HG03442 (cell line): ENCODE measurements at regions not wholly inside any gene's neighbourhood (a gene's known extent, or its start where the extent isn't known, plus 50 kb on each side); places are given as distances from the start of the nearest gene placed in this dataset.

Experiments used
- ATAC-seq: cut with Tn5 transposase; IDR thresholded peaks from one replicate; pipeline ENCODE4 v1.9.1; 2021; ENCODE audit warnings: mild to moderate bottlenecking, moderate library complexity; ENCODE audit not compliant: unreplicated experiment

GRCh38 chr7:9796241-9796640, 1177.4 kb upstream of the PHF14 start:
- no peak for ATAC-seq

- ATAC-seq: no peak
Measured at GRCh38 chr7:9822458-9823290, 1151.0 kb upstream of the PHF14 start.

- no peak for ATAC-seq
Measured at GRCh38 chr7:9835199-9835598, 1138.5 kb upstream of the PHF14 start.

GRCh38 chr7:9836671-9837070, 1137.0 kb upstream of the PHF14 start:
- no peak for ATAC-seq

- no peak for ATAC-seq
Measured at GRCh38 chr7:9842301-9842700, 1131.4 kb upstream of the PHF14 start.

- no peak for ATAC-seq
Measured at GRCh38 chr7:9846902-9847301, 1126.8 kb upstream of the PHF14 start.

GRCh38 chr7:9854605-9855004, 1119.1 kb upstream of the PHF14 start:
- ATAC-seq: no peak

- ATAC-seq: no peak
Measured at GRCh38 chr7:9856668-9857067, 1117.0 kb upstream of the PHF14 start.

- no peak for ATAC-seq
Measured at GRCh38 chr7:9863545-9863944, 1110.1 kb upstream of the PHF14 start.

GRCh38 chr7:9869151-9869550, 1104.5 kb upstream of the PHF14 start:
- ATAC-seq: no peak

GRCh38 chr7:9869566-9869965, 1104.1 kb upstream of the PHF14 start:
- no peak for ATAC-seq

- ATAC-seq: no peak
Measured at GRCh38 chr7:9870674-9871073, 1103.0 kb upstream of the PHF14 start.

GRCh38 chr7:9874182-9874581, 1099.5 kb upstream of the PHF14 start:
- no peak for ATAC-seq

- no peak for ATAC-seq
Measured at GRCh38 chr7:9876053-9876452, 1097.6 kb upstream of the PHF14 start.

GRCh38 chr7:9889554-9889953, 1084.1 kb upstream of the PHF14 start:
- no peak for ATAC-seq

GRCh38 chr7:9890092-9890491, 1083.6 kb upstream of the PHF14 start:
- no peak for ATAC-seq

- ATAC-seq: no peak
Measured at GRCh38 chr7:9891056-9891455, 1082.6 kb upstream of the PHF14 start.

- ATAC-seq: no peak
Measured at GRCh38 chr7:9900339-9900738, 1073.3 kb upstream of the PHF14 start.

- no peak for ATAC-seq
Measured at GRCh38 chr7:9921326-9921725, 1052.3 kb upstream of the PHF14 start.

GRCh38 chr7:9937944-9938631, 1035.6 kb upstream of the PHF14 start:
- no peak for ATAC-seq

GRCh38 chr7:9939176-9939575, 1034.5 kb upstream of the PHF14 start:
- ATAC-seq: no peak

GRCh38 chr7:9945131-9945530, 1028.5 kb upstream of the PHF14 start:
- ATAC-seq: no peak
